DND-41 (cell line): ENCODE measurements at regions not wholly inside any gene's neighbourhood (a gene's known extent, or its start where the extent isn't known, plus 50 kb on each side); places are given as distances from the start of the nearest gene placed in this dataset.

Experiments
- CTCF ChIP-seq: IDR thresholded peaks from 2 replicates; pipeline ENCODE4 v1.5.1; 2012; ENCODE audit warnings: borderline replicate concordance, low read length, moderate library complexity, mild to moderate bottlenecking; ENCODE audit not compliant: poor library complexity, severe bottlenecking; ENCODE audit errors: extremely low read depth
- EZH2 ChIP-seq: IDR thresholded peaks from 3 replicates; pipeline ENCODE4 v1.6.1; 2012; ENCODE audit warnings: borderline replicate concordance, low read depth, mild to moderate bottlenecking, moderate library complexity, low read length, inconsistent platforms; ENCODE audit not compliant: severe bottlenecking

GRCh38 chrX:99719140-99719539 lies 690.9 kb downstream of the PCDH19 start:
- TF ChIP-seq CTCF (no peak), EZH2 (no peak)
